Breast epithelium (tissue), 4 donors: ENCODE measurements at regions not wholly inside any gene's neighbourhood (a gene's known extent, or its start where the extent isn't known, plus 50 kb on each side); places are given as distances from the start of the nearest gene placed in this dataset.
A peak's percentile ranks its signal among the peaks of the same experiment; 100 is the strongest.
"Not testable (repeated sequence)": the region's sequence is repeated elsewhere in the genome, so short reads cannot be mapped to it uniquely, and the experiment has no call there.

Experiments used
- DNase-seq, 2 donors: peaks; one replicate each; pipeline ENCODE4 v3.0.0-alpha.2; 2019; ENCODE audit warnings: low spot score in 2 of 2
- H3K27ac ChIP-seq, 2 donors: fragments of 200-600 bp; sonication (generic) in 1 of 2; one replicate each; pipeline ENCODE4 v1.5.1; 2016 to 2019; ENCODE audit warnings: mild to moderate bottlenecking in 1 of 2
- H3K27me3 ChIP-seq, 2 donors: fragments of 200-600 bp; sonication (generic) in 1 of 2; one replicate each; pipeline versions ENCODE4 v1.5.1 to v1.6.0; 2017 to 2019; ENCODE audit warnings: control low read depth in 1 of 2, mild to moderate bottlenecking in 1 of 2
- H3K36me3 ChIP-seq: fragments of 200-600 bp; one replicate; pipeline ENCODE4 v1.5.1; 2019
- H3K4me1 ChIP-seq, 2 donors: fragments of 200-600 bp; sonication (generic); one replicate each; pipeline ENCODE4 v1.5.1; 2016 to 2019; ENCODE audit warnings: control low read depth in 1 of 2
- H3K4me3 ChIP-seq, 3 donors: fragments of 200-600 bp; sonication (generic); 1 replicate in 2 of 3; 2 replicates in 1 of 3; pipeline ENCODE4 v1.5.1; 2016 to 2019; ENCODE audit warnings: mild to moderate bottlenecking in 3 of 3, moderate library complexity in 2 of 3
- H3K9me3 ChIP-seq, 2 donors: fragments of 200-600 bp; sonication (generic) in 1 of 2; one replicate each; pipeline ENCODE4 v1.5.1; 2016 to 2019; ENCODE audit warnings: control low read depth in 1 of 2
- POLR2A ChIP-seq: fragments of 450-650 bp; IDR thresholded peaks from one replicate; pipeline ENCODE4 v1.6.1; 2016; ENCODE audit warnings: antibody characterized with exemption, mild to moderate bottlenecking, moderate library complexity
- POLR2AphosphoS5 ChIP-seq, 3 donors: sonication (generic); formaldehyde crosslinking; IDR thresholded peaks; one replicate each; pipeline ENCODE4 v1.6.1; 2017; ENCODE audit warnings: antibody characterized with exemption in 3 of 3
- intact Hi-C: fragments of 100-400 bp; cut with DNase I; formaldehyde crosslinking; loops from one replicate; pipeline ENCODE4 v1.15.1; 2023; ENCODE audit warnings: low total_unique reads
- TF ChIP-seq, protein P1 (sequence below), 3 donors: fragments of 450-650 bp; IDR thresholded peaks; one replicate each; pipeline ENCODE4 v1.5.1; 2016 to 2017; ENCODE audit warnings: antibody characterized with exemption in 3 of 3, mild to moderate bottlenecking in 3 of 3, moderate library complexity in 3 of 3

- no peak overlapping the region for H3K27ac ChIP-seq
- TF ChIP-seq POLR2A (no peak), POLR2AphosphoS5 (IDR thresholded peaks at IDR 0.05) (no peak)
- TF ChIP-seq, protein P1, sequence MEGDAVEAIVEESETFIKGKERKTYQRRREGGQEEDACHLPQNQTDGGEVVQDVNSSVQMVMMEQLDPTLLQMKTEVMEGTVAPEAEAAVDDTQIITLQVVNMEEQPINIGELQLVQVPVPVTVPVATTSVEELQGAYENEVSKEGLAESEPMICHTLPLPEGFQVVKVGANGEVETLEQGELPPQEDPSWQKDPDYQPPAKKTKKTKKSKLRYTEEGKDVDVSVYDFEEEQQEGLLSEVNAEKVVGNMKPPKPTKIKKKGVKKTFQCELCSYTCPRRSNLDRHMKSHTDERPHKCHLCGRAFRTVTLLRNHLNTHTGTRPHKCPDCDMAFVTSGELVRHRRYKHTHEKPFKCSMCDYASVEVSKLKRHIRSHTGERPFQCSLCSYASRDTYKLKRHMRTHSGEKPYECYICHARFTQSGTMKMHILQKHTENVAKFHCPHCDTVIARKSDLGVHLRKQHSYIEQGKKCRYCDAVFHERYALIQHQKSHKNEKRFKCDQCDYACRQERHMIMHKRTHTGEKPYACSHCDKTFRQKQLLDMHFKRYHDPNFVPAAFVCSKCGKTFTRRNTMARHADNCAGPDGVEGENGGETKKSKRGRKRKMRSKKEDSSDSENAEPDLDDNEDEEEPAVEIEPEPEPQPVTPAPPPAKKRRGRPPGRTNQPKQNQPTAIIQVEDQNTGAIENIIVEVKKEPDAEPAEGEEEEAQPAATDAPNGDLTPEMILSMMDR (IDR thresholded peaks at IDR 0.05) = no peak
Measured at GRCh38 chr21:35812679-35813078, 247.6 kb downstream of the SETD4 start.

DNA sequence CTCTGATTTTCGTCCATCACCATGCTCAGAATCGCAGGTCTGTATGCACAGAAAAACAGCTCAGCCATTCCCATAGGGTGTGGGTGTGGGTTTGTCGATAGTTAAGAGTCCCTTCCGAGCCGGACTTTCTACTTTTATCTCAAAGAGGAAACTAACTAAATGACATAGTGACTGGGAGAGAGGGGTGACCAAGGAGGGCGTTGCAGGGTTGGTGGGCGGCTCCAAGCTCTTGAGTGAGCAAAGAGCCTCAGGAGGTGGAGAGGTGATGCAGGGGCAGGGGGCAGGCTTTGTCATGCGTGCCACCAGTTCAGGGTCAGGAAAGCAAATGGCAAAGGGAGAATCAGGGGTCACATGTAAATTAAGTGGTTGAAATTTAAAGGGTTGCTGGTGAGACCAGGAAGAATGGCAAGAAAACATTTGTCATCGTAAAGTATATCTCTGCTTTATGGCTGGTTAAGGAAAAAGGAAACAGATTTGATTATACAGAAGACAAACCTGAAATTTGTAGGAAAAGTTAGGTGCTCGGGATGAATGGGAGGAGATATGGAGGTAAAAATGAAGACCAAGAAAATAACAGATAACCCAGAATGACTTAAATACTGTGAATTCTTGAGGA is 249.0 kb downstream of the SETD4 start:
- H3K4me1 ChIP-seq = peaks cover 0 to 5% of the 10 kb centered on the region in 2 donors
- no peaks in the 10 kb centered on the region for H3K36me3 ChIP-seq
- intact Hi-C loops = no loop called here
- no peak overlapping the region for H3K4me3 ChIP-seq
- no peaks in the 10 kb centered on the region for H3K27me3 ChIP-seq
- no peak for TF ChIP-seq POLR2AphosphoS5 (IDR thresholded peaks at IDR 0.05)
- TF ChIP-seq, protein P1 (IDR thresholded peaks at IDR 0.05) = no peak
- no peak for TF ChIP-seq POLR2A
- H3K27ac ChIP-seq = no peak overlapping the region
- H3K9me3 ChIP-seq = no peaks in the 10 kb centered on the region
- DNase-seq = no peak

More at GRCh38 chr21:35812679-35813078, 247.6 kb downstream of the SETD4 start:
- intact Hi-C loops = no loop called here
- Histone ChIP-seq H3K9me3 (no peaks in the 10 kb centered on the region), H3K36me3 (no peaks in the 10 kb centered on the region), H3K4me1 (peaks cover 0 to 5% of the 10 kb centered on the region in 2 donors), H3K27me3 (no peaks in the 10 kb centered on the region), H3K4me3 (no peak overlapping the region)
- no peak for DNase-seq

DNA sequence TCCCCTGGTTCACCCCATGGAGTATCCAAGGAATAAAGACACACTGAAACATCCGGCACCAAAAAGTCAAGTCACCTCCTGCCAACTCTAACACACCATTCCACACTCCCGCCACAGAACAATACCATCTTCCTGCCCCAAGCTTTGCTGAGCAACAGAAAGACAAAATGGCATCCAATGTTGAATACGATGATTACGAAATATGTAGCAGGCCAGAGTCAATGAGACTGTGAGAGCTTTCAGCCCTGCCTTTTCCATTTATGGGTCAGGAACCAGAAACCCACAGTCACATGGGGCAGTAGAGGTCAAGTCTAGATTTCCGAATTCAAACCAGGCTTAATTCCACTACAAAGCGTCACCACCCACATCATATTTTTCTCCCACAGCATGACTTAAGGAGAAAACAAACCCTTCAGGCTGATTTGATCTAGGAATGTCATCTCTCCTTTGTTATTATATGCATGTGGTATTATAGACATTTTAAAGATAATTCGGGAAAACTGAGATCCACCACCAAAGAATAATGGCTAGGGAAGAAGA is 249.8 kb downstream of the SETD4 start:
- H3K9me3 ChIP-seq = no peaks in the 10 kb centered on the region
- intact Hi-C loops = no loop called here
- no peaks in the 10 kb centered on the region for H3K27me3 ChIP-seq
- H3K4me1 ChIP-seq = peaks cover 0 to 5% of the 10 kb centered on the region in 2 donors
- no peak for DNase-seq
- no peak overlapping the region for H3K27ac ChIP-seq
- H3K36me3 ChIP-seq = no peaks in the 10 kb centered on the region
- no peak for TF ChIP-seq POLR2AphosphoS5 (IDR thresholded peaks at IDR 0.05)
- TF ChIP-seq, protein P1 (IDR thresholded peaks at IDR 0.05) = no peak
- no peak for TF ChIP-seq POLR2A
- H3K4me3 ChIP-seq = no peak overlapping the region

- no peaks in the 10 kb centered on the region for H3K4me1 ChIP-seq
- no peak for TF ChIP-seq POLR2A
- TF ChIP-seq POLR2AphosphoS5 (IDR thresholded peaks at IDR 0.05) = no peak
- TF ChIP-seq, protein P1 (IDR thresholded peaks at IDR 0.05) = no peak
- H3K9me3 ChIP-seq = no peaks in the 10 kb centered on the region
- intact Hi-C loops = no loop called here
- DNase-seq = no peak
- H3K27me3 ChIP-seq = no peaks in the 10 kb centered on the region
- H3K4me3 ChIP-seq = no peak overlapping the region
- H3K27ac ChIP-seq = peak overlapping the region; percentile 65 to 77
- H3K36me3 ChIP-seq = no peaks in the 10 kb centered on the region
Measured at GRCh38 chr21:35801391-35801790, 258.9 kb downstream of the SETD4 start.

- peak overlapping the region; percentile 65 to 77 for H3K27ac ChIP-seq
- H3K4me3 ChIP-seq, H3K27me3 ChIP-seq, H3K9me3 ChIP-seq, H3K36me3 ChIP-seq, intact Hi-C loops, H3K4me1 ChIP-seq: not testable (repeated sequence)
- peak; percentile 54 to 67 for DNase-seq
Measured at GRCh38 chr21:35800796-35801385, 259.4 kb downstream of the SETD4 start.
